B cell (primary cell): ENCODE measurements at regions not wholly inside any gene's neighbourhood (a gene's known extent, or its start where the extent isn't known, plus 50 kb on each side); places are given as distances from the start of the nearest gene placed in this dataset.

ENCODE experiments used
- ATAC-seq: fragments of 200-7000 bp; cut with Tn5 transposase; one replicate; pipeline ENCODE4 v1.10.0; 2021; ENCODE audit warnings: low read depth, mild to moderate bottlenecking, moderate number of reproducible peaks, moderate library complexity
- CTCF ChIA-PET: fragments of 350-600 bp; sonication (Branson Sonifier 250); formaldehyde crosslinking; loops from one replicate; lab custom pipeline; 2021; ENCODE audit warnings: antibody characterized with exemption, inconsistent platforms; lab: Charles Lee
- POLR2A ChIA-PET: fragments of 350-600 bp; sonication (Branson Sonifier 250); formaldehyde crosslinking; loops from one replicate; lab custom pipeline; 2021; ENCODE audit warnings: antibody characterized with exemption; lab: Charles Lee
- DNase-seq: peaks from one replicate; pipeline ENCODE4 v3.0.0; 2013
- H2AFZ ChIP-seq: 2 replicates; pipeline ENCODE4 v1.6.1; 2012; ENCODE audit warnings: mild to moderate bottlenecking, low read depth, low read length; ENCODE audit not compliant: insufficient read depth, poor library complexity, severe bottlenecking
- H3K27ac ChIP-seq, 2 donors: 1 replicate in 1 of 2; 2 replicates in 1 of 2; pipeline ENCODE4 v1.5.1; 2012 to 2013; ENCODE audit warnings: low read length in 2 of 2, mild to moderate bottlenecking in 2 of 2, moderate library complexity in 1 of 2
- H3K27me3 ChIP-seq, 4 experiments: fragments of 200-600 bp in 1 of 4; sonication (generic) in 1 of 4; replicated peaks in 1 of 4; 1 replicate in 2 of 4; 2 replicates in 2 of 4; pipeline versions ENCODE4 v1.6.1 to v1.7.0; 2013 to 2016; ENCODE audit warnings: low read length in 3 of 4, mild to moderate bottlenecking in 2 of 4, mixed read lengths in 1 of 4, moderate library complexity in 1 of 4; ENCODE audit not compliant: insufficient read depth in 4 of 4, control insufficient read depth in 3 of 4; ENCODE audit errors: control extremely low read depth in 1 of 4
- H3K36me3 ChIP-seq, 2 experiments: replicated peaks in 1 of 2; 1 replicate in 1 of 2; 2 replicates in 1 of 2; pipeline versions ENCODE4 v1.6.1 to v1.7.1; 2013; ENCODE audit warnings: low read length in 1 of 2; ENCODE audit not compliant: insufficient read depth in 2 of 2, control insufficient read depth in 1 of 2; ENCODE audit errors: control extremely low read depth in 1 of 2, extremely low read depth in 1 of 2
- H3K4me1 ChIP-seq, 2 donors: fragments of 200-600 bp in 1 of 2; sonication (generic) in 1 of 2; 1 replicate in 1 of 2; 2 replicates in 1 of 2; pipeline versions ENCODE4 v1.5.1 to v1.6.1; 2013 to 2017; ENCODE audit warnings: low read length in 2 of 2; ENCODE audit not compliant: control insufficient read depth in 2 of 2, insufficient read depth in 2 of 2
- H3K4me2 ChIP-seq: replicated peaks from 2 replicates; pipeline ENCODE3; 2012; ENCODE audit warnings: mild to moderate bottlenecking, low read depth, low read length; ENCODE audit not compliant: poor library complexity, severe bottlenecking
- H3K4me3 ChIP-seq, 5 experiments: fragments of 200-600 bp in 1 of 5; sonication (generic) in 1 of 5; 1 replicate in 3 of 5; 2 replicates in 2 of 5; pipeline versions ENCODE4 v1.5.1 to v1.7.0; 2011 to 2016; ENCODE audit warnings: low read length in 4 of 5, mild to moderate bottlenecking in 4 of 5, low read depth in 2 of 5, control low read depth in 1 of 5, moderate library complexity in 1 of 5; ENCODE audit not compliant: insufficient read depth in 1 of 5; ENCODE audit errors: control extremely low read depth in 1 of 5, extremely low read depth in 1 of 5
- H3K79me2 ChIP-seq: fragments of 200-600 bp; sonication (generic); one replicate; pipeline ENCODE4 v1.6.0; 2016; ENCODE audit warnings: low read length; ENCODE audit not compliant: control insufficient read depth, insufficient read depth
- H3K9ac ChIP-seq: fragments of 200-600 bp; sonication (generic); 2 replicates; pipeline ENCODE4 v1.6.1; 2017; ENCODE audit warnings: mild to moderate bottlenecking, low read length, moderate library complexity
- H3K9me3 ChIP-seq, 3 donors: one replicate each; pipeline versions ENCODE4 v1.6.1 to v1.7.1; 2013; ENCODE audit warnings: low read length in 2 of 3; ENCODE audit not compliant: control insufficient read depth in 2 of 3, insufficient read depth in 1 of 3; ENCODE audit errors: control extremely low read depth in 1 of 3
- H4K20me1 ChIP-seq: 2 replicates; pipeline ENCODE4 v1.6.0; 2012; ENCODE audit warnings: mild to moderate bottlenecking, low read length; ENCODE audit not compliant: insufficient read depth, control insufficient read depth, poor library complexity, severe bottlenecking
- H3K27ac Mint-ChIP-seq: one replicate; pipeline ENCODE4 v1.8.0; 2021; ENCODE audit warnings: mixed read lengths
- H3K27me3 Mint-ChIP-seq: one replicate; pipeline ENCODE4 v1.8.0; 2021; ENCODE audit warnings: mixed read lengths
- H3K4me1 Mint-ChIP-seq: one replicate; pipeline ENCODE4 v1.8.0; 2021; ENCODE audit warnings: mixed read lengths
- H3K4me3 Mint-ChIP-seq: one replicate; pipeline ENCODE4 v1.8.0; 2021; ENCODE audit warnings: mixed read lengths
- H3K9me3 Mint-ChIP-seq: one replicate; pipeline ENCODE4 v1.8.0; 2022; ENCODE audit warnings: mixed read lengths; ENCODE audit not compliant: insufficient read depth
- EZH2 ChIP-seq: IDR thresholded peaks from 2 replicates; pipeline ENCODE4 v1.6.1; 2012; ENCODE audit warnings: borderline replicate concordance, low read depth, mild to moderate bottlenecking, moderate library complexity, low read length; ENCODE audit not compliant: insufficient read depth, poor library complexity, severe bottlenecking
- WGBS: methylation state at CpG from one replicate; pipeline ENCODE4 v1.1.5; 2013; ENCODE audit warnings: missing lambda C conversion rate; ENCODE audit not compliant: insufficient coverage; 5-methylcytosine and 5-hydroxymethylcytosine counted together
- intact Hi-C: fragments of 100-400 bp; cut with micrococcal nuclease; formaldehyde crosslinking; loops from one replicate; pipeline ENCODE4 v1.10.0; 2022
- TF ChIP-seq, protein P1 (sequence below): fragments of 200-600 bp; IDR thresholded peaks from one replicate; pipeline ENCODE4 v1.8.0; 2022; ENCODE audit warnings: antibody characterized with exemption, mild to moderate bottlenecking

DNA sequence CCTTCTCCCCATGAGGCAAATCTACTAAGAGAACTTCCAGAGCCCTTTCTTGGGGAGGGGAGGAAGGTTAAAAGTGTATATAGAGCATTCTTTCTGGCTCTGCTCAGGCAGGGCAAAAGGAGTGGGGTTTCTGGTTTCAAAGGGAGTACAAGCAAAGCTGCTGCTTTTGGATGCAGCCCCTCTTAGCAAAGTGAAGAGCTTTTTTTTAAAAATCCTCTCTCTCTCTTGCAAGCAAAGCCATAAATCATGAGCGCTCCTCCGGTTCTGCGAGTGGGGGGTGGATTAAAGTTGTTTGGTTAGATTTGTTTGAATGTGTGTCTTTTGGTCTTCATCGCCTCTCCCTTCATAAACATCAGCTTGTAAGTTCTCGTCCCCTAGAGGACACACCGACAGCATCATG, 546.6 kb upstream of the TBX3 start:
- no peaks in the 10 kb centered on the region for H3K79me2 ChIP-seq
- H3K27me3 ChIP-seq = peaks cover 0 to 3% (median 0%) of the 10 kb centered on the region in 4 experiments
- H3K36me3 ChIP-seq = no peaks in the 10 kb centered on the region
- Mint-ChIP-seq H3K4me3 (no peak overlapping the region), H3K9me3 (no peaks in the 10 kb centered on the region), H3K27me3 (no peaks in the 10 kb centered on the region), H3K27ac (no peak overlapping the region), H3K4me1 (no peaks in the 10 kb centered on the region)
- POLR2A ChIA-PET = no interaction called here
- H3K9ac ChIP-seq = no peak overlapping the region
- DNase-seq = no peak
- no peak overlapping the region for H3K27ac ChIP-seq
- CTCF ChIA-PET = no interaction called here
- no CpG with 5 or more reads among the region's 6 CpGs for WGBS
- intact Hi-C loops = no loop called here
- H3K9me3 ChIP-seq = no peaks in the 10 kb centered on the region
- TF ChIP-seq EZH2 = no peak
- TF ChIP-seq, protein P1, sequence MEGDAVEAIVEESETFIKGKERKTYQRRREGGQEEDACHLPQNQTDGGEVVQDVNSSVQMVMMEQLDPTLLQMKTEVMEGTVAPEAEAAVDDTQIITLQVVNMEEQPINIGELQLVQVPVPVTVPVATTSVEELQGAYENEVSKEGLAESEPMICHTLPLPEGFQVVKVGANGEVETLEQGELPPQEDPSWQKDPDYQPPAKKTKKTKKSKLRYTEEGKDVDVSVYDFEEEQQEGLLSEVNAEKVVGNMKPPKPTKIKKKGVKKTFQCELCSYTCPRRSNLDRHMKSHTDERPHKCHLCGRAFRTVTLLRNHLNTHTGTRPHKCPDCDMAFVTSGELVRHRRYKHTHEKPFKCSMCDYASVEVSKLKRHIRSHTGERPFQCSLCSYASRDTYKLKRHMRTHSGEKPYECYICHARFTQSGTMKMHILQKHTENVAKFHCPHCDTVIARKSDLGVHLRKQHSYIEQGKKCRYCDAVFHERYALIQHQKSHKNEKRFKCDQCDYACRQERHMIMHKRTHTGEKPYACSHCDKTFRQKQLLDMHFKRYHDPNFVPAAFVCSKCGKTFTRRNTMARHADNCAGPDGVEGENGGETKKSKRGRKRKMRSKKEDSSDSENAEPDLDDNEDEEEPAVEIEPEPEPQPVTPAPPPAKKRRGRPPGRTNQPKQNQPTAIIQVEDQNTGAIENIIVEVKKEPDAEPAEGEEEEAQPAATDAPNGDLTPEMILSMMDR = no peak
- H2AFZ ChIP-seq = no peak overlapping the region
- H3K4me1 ChIP-seq = no peaks in the 10 kb centered on the region
- no peak for ATAC-seq
- H4K20me1 ChIP-seq = no peaks in the 10 kb centered on the region
- no peak overlapping the region for H3K4me3 ChIP-seq
- no peak overlapping the region for H3K4me2 ChIP-seq

DNA sequence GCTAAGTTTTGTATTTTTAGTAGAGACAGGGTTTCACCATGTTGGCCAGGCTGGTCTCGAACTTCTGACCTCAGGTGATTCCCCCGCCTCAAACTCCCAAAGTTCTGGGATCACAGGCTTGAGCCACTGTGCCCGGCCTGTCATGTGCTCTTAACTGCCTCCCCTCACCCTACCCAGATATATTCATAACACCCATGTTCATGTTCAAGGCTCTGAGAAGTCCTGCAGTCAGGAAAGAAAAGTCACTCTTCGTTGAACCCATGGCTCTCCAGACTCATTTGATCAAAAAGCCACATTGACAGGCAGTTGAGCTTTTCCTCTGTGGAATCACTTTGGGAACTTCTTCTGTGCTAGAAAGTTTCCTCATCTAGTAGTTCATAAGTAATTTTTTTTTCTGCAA, 545.5 kb upstream of the TBX3 start:
- no peak overlapping the region for H3K4me3 Mint-ChIP-seq
- TF ChIP-seq EZH2 = no peak
- TF ChIP-seq, protein P1 = no peak
- H3K4me1 ChIP-seq = no peaks in the 10 kb centered on the region
- no peak overlapping the region for H3K9ac ChIP-seq
- intact Hi-C loops = no loop called here
- no peaks in the 10 kb centered on the region for H3K27me3 Mint-ChIP-seq
- no peak overlapping the region for H3K4me3 ChIP-seq
- 88% methylated on average over 3 of the region's 4 CpGs for WGBS
- H4K20me1 ChIP-seq = no peaks in the 10 kb centered on the region
- H3K79me2 ChIP-seq = no peaks in the 10 kb centered on the region
- CTCF ChIA-PET = no interaction called here
- H3K36me3 ChIP-seq = no peaks in the 10 kb centered on the region
- no peak overlapping the region for H3K4me2 ChIP-seq
- ATAC-seq (no peak), DNase-seq (no peak)
- no peaks in the 10 kb centered on the region for H3K4me1 Mint-ChIP-seq
- H3K27ac Mint-ChIP-seq = no peak overlapping the region
- H3K9me3 ChIP-seq = peaks cover 0 to 2% (median 0%) of the 10 kb centered on the region in 3 donors
- no peak overlapping the region for H3K27ac ChIP-seq
- peaks cover 0 to 3% (median 0%) of the 10 kb centered on the region in 4 experiments for H3K27me3 ChIP-seq
- POLR2A ChIA-PET = no interaction called here
- H2AFZ ChIP-seq = no peak overlapping the region
- no peaks in the 10 kb centered on the region for H3K9me3 Mint-ChIP-seq
